Keratinocyte (primary cell): ENCODE measurements at regions not wholly inside any gene's neighbourhood (a gene's known extent, or its start where the extent isn't known, plus 50 kb on each side); places are given as distances from the start of the nearest gene placed in this dataset.

Experiments used
- CTCF ChIP-seq, 3 experiments: IDR thresholded peaks in 1 of 3; conservative IDR thresholded peaks in 1 of 3; optimal IDR thresholded peaks in 1 of 3; 2 replicates in 2 of 3; 3 replicates in 1 of 3; pipeline versions ENCODE3 to v1.5.1; 2011; ENCODE audit warnings: low read length in 3 of 3, mild to moderate bottlenecking in 3 of 3, moderate library complexity in 2 of 3, control low read depth in 1 of 3, inconsistent platforms in 1 of 3; ENCODE audit not compliant: insufficient read depth in 2 of 3; ENCODE audit errors: extremely low read depth in 1 of 3
- EZH2 ChIP-seq: IDR thresholded peaks from one replicate; pipeline ENCODE4 v1.6.1; 2012; ENCODE audit warnings: inconsistent platforms, mild to moderate bottlenecking, low read length, moderate library complexity

GRCh38 chr14:103228866-103229265, 105.2 kb upstream of the EIF5 start:
- TF ChIP-seq CTCF (optimal IDR thresholded peaks at IDR 0.05 in 1 of 3, IDR thresholded peaks at IDR 0.05 in 1 of 3, conservative IDR thresholded peaks at IDR 0.05 in 1 of 3; ENCODE audit: extremely low read depth in 1 of 3, insufficient read depth in 2 of 3, low read length in 3 of 3) (no peak), EZH2 (no peak)
